ENCODE measurements at regions not wholly inside any gene's neighbourhood (a gene's known extent, or its start where the extent isn't known, plus 50 kb on each side); places are given as distances from the start of the nearest gene placed in this dataset.

- TF ChIP-seq CTCF (IDR thresholded peaks at IDR 0.05): no peak
- TF ChIP-seq EZH2phosphoT487 (IDR thresholded peaks at IDR 0.05): no peak
- no peak for TF ChIP-seq EZH2 (IDR thresholded peaks at IDR 0.05)
These were observed 50.5 kb upstream of the CCDC196 start for GRCh38 chr14:66435683-66436082.

Data from neural progenitor cell (in vitro differentiated cells).